ENCODE measurements at regions not wholly inside any gene's neighbourhood (a gene's known extent, or its start where the extent isn't known, plus 50 kb on each side); places are given as distances from the start of the nearest gene placed in this dataset.

GRCh38 chr17:53316988-53317387, 505.7 kb upstream of the KIF2B start (continued):
- TF ChIP-seq MAX (IDR thresholded peaks at IDR 0.05) (no peak), ATF3 (IDR thresholded peaks at IDR 0.05) (no peak), FOSL1 (IDR thresholded peaks at IDR 0.05; ENCODE audit: low read depth) (no peak), POLR2A (IDR thresholded peaks at IDR 0.05; ENCODE audit: borderline replicate concordance, extremely low read depth, insufficient read depth, insufficient read length) (no peak), SIN3A (IDR thresholded peaks at IDR 0.05; ENCODE audit: low read depth) (no peak), SP1 (IDR thresholded peaks at IDR 0.05; ENCODE audit: low read depth) (no peak), EZH2phosphoT487 (IDR thresholded peaks at IDR 0.05; ENCODE audit: borderline replicate concordance) (no peak), JUND (IDR thresholded peaks at IDR 0.05) (no peak)

GRCh38 chr17:53316073-53316472, 506.7 kb upstream of the KIF2B start:
- Histone ChIP-seq H3K9me3 (ENCODE audit: control insufficient read depth in 1 of 2, insufficient read depth in 1 of 2, low read depth in 1 of 2, low read length in 2 of 2) (peaks cover 31 to 51% of the 10 kb centered on the region in 2 experiments), H3K36me3 (ENCODE audit: control insufficient read depth in 1 of 2, insufficient read depth in 2 of 2, low read length in 2 of 2) (no peaks in the 10 kb centered on the region), H3K27me3 (ENCODE audit: insufficient read depth, low read length) (no peaks in the 10 kb centered on the region), H3K4me1 (ENCODE audit: control insufficient read depth in 1 of 2, insufficient read depth in 2 of 2, low read length in 2 of 2) (no peaks in the 10 kb centered on the region), H3K27ac (ENCODE audit: low read depth, low read length) (no peak overlapping the region), H3K9ac (ENCODE audit: low read length) (no peak overlapping the region), H3K4me3 (replicated peaks in 1 of 2; ENCODE audit: low read depth in 1 of 2, low read length in 2 of 2) (no peak overlapping the region), H3K9me2 (ENCODE audit: insufficient read depth) (no peaks in the 10 kb centered on the region), H4K20me1 (ENCODE audit: insufficient read depth) (no peaks in the 10 kb centered on the region), H3K79me2 (ENCODE audit: insufficient read depth, low read length) (no peaks in the 10 kb centered on the region), H3K4me2 (ENCODE audit: low read length) (no peak overlapping the region), H2AFZ (ENCODE audit: low read depth, low read length, poor library complexity, severe bottlenecking) (no peak overlapping the region)
- RAD21 ChIA-PET (ENCODE audit: low non-redundant PET in 1 of 2, low total read pairs in 2 of 2, uncharacterized antibody in 2 of 2, unreplicated experiment in 2 of 2): no interaction called here
- POLR2A ChIA-PET: no interaction called here
- TF ChIP-seq ATF3 (IDR thresholded peaks at IDR 0.05) (no peak), SIN3A (IDR thresholded peaks at IDR 0.05; ENCODE audit: low read depth) (no peak)
- CTCF ChIA-PET: no interaction called here
- DNase-seq (ENCODE audit: low read depth, low spot score): no peak
- intact Hi-C loops (cut with micrococcal nuclease): no loop called here
- no peak for ATAC-seq
- BruUV-seq (replicated peaks): no TSS peak

- intact Hi-C loops (cut with micrococcal nuclease): no loop called here
- Histone ChIP-seq H3K27ac (ENCODE audit: low read depth, low read length) (no peak overlapping the region), H3K4me3 (replicated peaks in 1 of 2; ENCODE audit: low read depth in 1 of 2, low read length in 2 of 2) (no peak overlapping the region), H4K20me1 (ENCODE audit: insufficient read depth) (no peaks in the 10 kb centered on the region), H3K4me1 (ENCODE audit: control insufficient read depth in 1 of 2, insufficient read depth in 2 of 2, low read length in 2 of 2) (no peaks in the 10 kb centered on the region), H2AFZ (ENCODE audit: low read depth, low read length, poor library complexity, severe bottlenecking) (no peak overlapping the region), H3K27me3 (ENCODE audit: insufficient read depth, low read length) (no peaks in the 10 kb centered on the region), H3K9ac (ENCODE audit: low read length) (no peak overlapping the region), H3K9me3 (ENCODE audit: control insufficient read depth in 1 of 2, insufficient read depth in 1 of 2, low read depth in 1 of 2, low read length in 2 of 2) (peaks cover 26 to 46% of the 10 kb centered on the region in 2 experiments; a peak in 3 of 4 replicates), H3K79me2 (ENCODE audit: insufficient read depth, low read length) (no peaks in the 10 kb centered on the region), H3K36me3 (ENCODE audit: control insufficient read depth in 1 of 2, insufficient read depth in 2 of 2, low read length in 2 of 2) (no peaks in the 10 kb centered on the region), H3K4me2 (ENCODE audit: low read length) (no peak overlapping the region), H3K9me2 (ENCODE audit: insufficient read depth) (no peaks in the 10 kb centered on the region)
- RAD21 ChIA-PET (ENCODE audit: low non-redundant PET in 1 of 2, low total read pairs in 2 of 2, uncharacterized antibody in 2 of 2, unreplicated experiment in 2 of 2): no interaction called here
- DNase-seq (ENCODE audit: low read depth, low spot score) (no peak), ATAC-seq (no peak)
- CTCF ChIA-PET: no interaction called here
- POLR2A ChIA-PET: no interaction called here
- BruUV-seq (replicated peaks): no TSS peak
- TF ChIP-seq RAD21 (IDR thresholded peaks at IDR 0.05; ENCODE audit: low read depth) (no peak), CBX3 (IDR thresholded peaks at IDR 0.05; ENCODE audit: low read depth) (no peak), EZH2 (IDR thresholded peaks at IDR 0.05) (no peak), TCF7L2 (IDR thresholded peaks at IDR 0.05; ENCODE audit: borderline replicate concordance, extremely low read depth, insufficient read depth, insufficient read length) (no peak), JUND (IDR thresholded peaks at IDR 0.05) (no peak), SP1 (IDR thresholded peaks at IDR 0.05; ENCODE audit: low read depth) (no peak), EZH2phosphoT487 (IDR thresholded peaks at IDR 0.05; ENCODE audit: borderline replicate concordance) (no peak), ZFX (IDR thresholded peaks at IDR 0.05) (no peak), ELF1 (IDR thresholded peaks at IDR 0.05; ENCODE audit: borderline replicate concordance, low read depth) (no peak), POLR2AphosphoS5 (IDR thresholded peaks at IDR 0.05; ENCODE audit: low read depth, low read length) (no peak), CEBPB (IDR thresholded peaks at IDR 0.05; ENCODE audit: low read depth) (no peak), ZNF274 (IDR thresholded peaks at IDR 0.05; ENCODE audit: low read depth, low read length) (no peak), FOSL1 (IDR thresholded peaks at IDR 0.05; ENCODE audit: low read depth) (no peak), YY1 (IDR thresholded peaks at IDR 0.05; ENCODE audit: extremely low read depth, insufficient replicate concordance, low read depth, low read length) (no peak), SIN3A (IDR thresholded peaks at IDR 0.05; ENCODE audit: low read depth) (no peak), CTCF (IDR thresholded peaks at IDR 0.05 in 2 of 3, conservative IDR thresholded peaks at IDR 0.05 in 1 of 3; ENCODE audit: borderline replicate concordance in 1 of 3, insufficient read depth in 1 of 3, low read depth in 2 of 3, low read length in 2 of 3) (no peak)
These were observed 508.2 kb upstream of the KIF2B start for GRCh38 chr17:53314521-53314920.

Data from HCT116 (cell line).